ENCODE measurements at regions not wholly inside any gene's neighbourhood (a gene's known extent, or its start where the extent isn't known, plus 50 kb on each side); places are given as distances from the start of the nearest gene placed in this dataset.

- TF ChIP-seq SMC3 (IDR thresholded peaks at IDR 0.05; ENCODE audit: borderline replicate concordance, low read length) (no peak), TARDBP (IDR thresholded peaks at IDR 0.05; ENCODE audit: borderline replicate concordance) (no peak)
These were observed 57.5 kb upstream of the SP4 start for GRCh38 chr7:21370283-21370982.
